HEK293 (cell line): ENCODE measurements at regions not wholly inside any gene's neighbourhood (a gene's known extent, or its start where the extent isn't known, plus 50 kb on each side); places are given as distances from the start of the nearest gene placed in this dataset.

Experiments used
- CTCF ChIA-PET: fragments of 350-600 bp; formaldehyde crosslinking; extraction: SDS; loops from one replicate; lab custom pipeline; 2021; ENCODE audit warnings: antibody characterized with exemption; lab: Yijun Ruan, JAX
- POLR2A ChIA-PET: fragments of 300-600 bp; formaldehyde crosslinking; extraction: SDS; loops from one replicate; lab custom pipeline; 2020; ENCODE audit warnings: antibody characterized with exemption, inconsistent platforms; lab: Yijun Ruan, JAX
- H3K27ac ChIP-seq: fragments of 200-500 bp; sonication (Bioruptor generic); 2 replicates; pipeline ENCODE4 v1.5.1; 2014; ENCODE audit warnings: low read depth, low read length, control low read depth, inconsistent platforms; ENCODE audit errors: extremely low read depth
- H3K36me3 ChIP-seq, 2 experiments: fragments of 200-500 bp in 1 of 2; sonication (Bioruptor generic) in 1 of 2; 1 replicate in 1 of 2; 2 replicates in 1 of 2; pipeline ENCODE4 v1.5.1; 2014 to 2017; ENCODE audit warnings: inconsistent platforms in 2 of 2, low read length in 2 of 2; ENCODE audit not compliant: control insufficient read depth in 2 of 2, insufficient read depth in 1 of 2
- H3K4me1 ChIP-seq: fragments of 200-500 bp; sonication (Bioruptor generic); 2 replicates; pipeline ENCODE4 v1.5.1; 2014; ENCODE audit warnings: mild to moderate bottlenecking, low read length, inconsistent platforms; ENCODE audit not compliant: control insufficient read depth, insufficient read depth
- H3K4me3 ChIP-seq: 2 replicates; pipeline ENCODE4 v1.5.1; 2011; ENCODE audit warnings: low read depth, mild to moderate bottlenecking, control low read depth, low read length, moderate library complexity
- H3K9me3 ChIP-seq: fragments of 200-500 bp; sonication (Bioruptor generic); 2 replicates; pipeline ENCODE4 v1.5.1; 2014; ENCODE audit warnings: low read depth, low read length, inconsistent platforms; ENCODE audit not compliant: control insufficient read depth, insufficient read depth
- HOXC10 ChIP-seq: sonication (generic); formaldehyde crosslinking; IDR thresholded peaks from 2 replicates; pipeline ENCODE4 v1.8.1; 2023; ENCODE audit warnings: mild to moderate bottlenecking, missing genetic modification reagents
- KLF7 ChIP-seq: fragments of 450-650 bp; formaldehyde crosslinking; IDR thresholded peaks from 2 replicates; pipeline ENCODE4 v1.5.1; 2016; ENCODE audit warnings: missing biosample characterization, missing genetic modification characterization, borderline replicate concordance
- PRDM1 ChIP-seq: fragments of 450-650 bp; formaldehyde crosslinking; IDR thresholded peaks from 2 replicates; pipeline ENCODE4; 2016; ENCODE audit warnings: missing biosample characterization, missing genetic modification characterization
- REST ChIP-seq: fragments of 450-650 bp; formaldehyde crosslinking; IDR thresholded peaks from 2 replicates; pipeline ENCODE4 v1.5.1; 2016; ENCODE audit warnings: missing biosample characterization, missing genetic modification characterization
- ZBTB48 ChIP-seq: fragments of 450-650 bp; formaldehyde crosslinking; IDR thresholded peaks from 2 replicates; pipeline ENCODE4 v1.5.1; 2016; ENCODE audit warnings: missing biosample characterization, missing genetic modification characterization
- ZFP41 ChIP-seq: fragments of 450-650 bp; formaldehyde crosslinking; IDR thresholded peaks from 2 replicates; pipeline ENCODE4 v1.5.1; 2016; ENCODE audit warnings: missing biosample characterization, missing genetic modification characterization, borderline replicate concordance
- ZNF157 ChIP-seq: fragments of 450-650 bp; formaldehyde crosslinking; IDR thresholded peaks from 2 replicates; pipeline ENCODE4 v1.5.1; 2016; ENCODE audit warnings: missing biosample characterization, missing genetic modification characterization
- ZNF221 ChIP-seq: fragments of 450-650 bp; formaldehyde crosslinking; IDR thresholded peaks from 2 replicates; pipeline ENCODE4 v1.5.1; 2017; ENCODE audit warnings: missing biosample characterization, missing genetic modification characterization, borderline replicate concordance
- ZNF248 ChIP-seq: fragments of 450-650 bp; formaldehyde crosslinking; IDR thresholded peaks from 2 replicates; pipeline ENCODE4 v1.5.1; 2017; ENCODE audit warnings: missing biosample characterization, missing genetic modification characterization
- ZNF280C ChIP-seq: fragments of 450-650 bp; formaldehyde crosslinking; IDR thresholded peaks from 2 replicates; pipeline ENCODE4 v1.5.1; 2016; ENCODE audit warnings: missing biosample characterization, missing genetic modification characterization
- ZNF280D ChIP-seq: fragments of 450-650 bp; formaldehyde crosslinking; IDR thresholded peaks from 2 replicates; pipeline ENCODE4 v1.5.1; 2016; ENCODE audit warnings: missing biosample characterization, missing genetic modification characterization
- ZNF391 ChIP-seq: fragments of 450-650 bp; formaldehyde crosslinking; IDR thresholded peaks from 2 replicates; pipeline ENCODE4 v1.5.1; 2016; ENCODE audit warnings: low read depth, missing biosample characterization, missing genetic modification characterization, borderline replicate concordance
- ZNF433 ChIP-seq: fragments of 450-650 bp; formaldehyde crosslinking; IDR thresholded peaks from 2 replicates; pipeline ENCODE4 v1.5.1; 2016; ENCODE audit warnings: missing biosample characterization, missing genetic modification characterization, low read depth
- ZNF501 ChIP-seq: fragments of 450-650 bp; formaldehyde crosslinking; IDR thresholded peaks from 2 replicates; pipeline ENCODE4 v1.5.1; 2016; ENCODE audit warnings: missing biosample characterization, missing genetic modification characterization
- ZNF518A ChIP-seq: fragments of 450-650 bp; formaldehyde crosslinking; conservative IDR thresholded peaks from 2 replicates; pipeline ENCODE4 v1.5.1; 2016; ENCODE audit warnings: low read depth, missing biosample characterization, missing genetic modification characterization
- ZNF560 ChIP-seq: fragments of 450-650 bp; formaldehyde crosslinking; IDR thresholded peaks from 2 replicates; pipeline ENCODE4 v1.5.1; 2017; ENCODE audit warnings: missing biosample characterization, missing genetic modification characterization, borderline replicate concordance
- ZNF561 ChIP-seq: fragments of 450-650 bp; IDR thresholded peaks from 2 replicates; pipeline ENCODE4 v1.5.1; 2018; ENCODE audit warnings: missing biosample characterization, missing genetic modification characterization, borderline replicate concordance
- ZNF629 ChIP-seq: fragments of 450-650 bp; formaldehyde crosslinking; IDR thresholded peaks from 2 replicates; pipeline ENCODE4 v1.5.1; 2017; ENCODE audit warnings: missing biosample characterization, missing genetic modification characterization
- ZNF747 ChIP-seq: fragments of 450-650 bp; formaldehyde crosslinking; IDR thresholded peaks from 2 replicates; pipeline ENCODE4 v1.5.1; 2016; ENCODE audit warnings: missing biosample characterization, missing genetic modification characterization
- TF ChIP-seq, protein P1 (sequence below): fragments of 450-650 bp; formaldehyde crosslinking; IDR thresholded peaks from 2 replicates; pipeline ENCODE4 v1.5.1; 2017; ENCODE audit warnings: missing biosample characterization, missing genetic modification characterization

DNA sequence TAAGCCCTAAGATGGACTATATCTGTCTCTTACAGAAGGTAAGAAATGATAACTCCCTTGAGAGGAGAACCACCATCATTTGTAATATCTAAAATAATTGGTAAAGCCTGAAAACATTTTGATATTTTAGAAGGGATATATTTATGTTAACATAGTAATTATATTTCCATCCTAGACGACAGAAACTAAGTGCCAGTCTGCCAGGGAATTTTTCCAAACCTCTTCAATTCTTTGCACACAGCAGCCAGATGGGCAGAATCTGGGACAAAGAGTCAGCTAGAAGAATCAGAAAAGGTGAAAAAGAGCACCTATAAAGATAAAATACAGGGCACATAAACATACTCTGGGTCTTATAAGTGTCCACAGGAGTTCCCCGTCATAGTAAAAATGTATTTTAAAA lies 70.0 kb upstream of the CBLB start (continued):
- no peak for TF ChIP-seq ZNF560 (tag by site-specific recombination)

GRCh38 chr3:105944276-105944675 lies 75.5 kb upstream of the CBLB start:
- ChIA-PET CTCF (no interaction called here), POLR2A (no interaction called here)
- no peaks in the 10 kb centered on the region for H3K36me3 ChIP-seq
- TF ChIP-seq REST (tag by site-specific recombination) = no peak
- no peak for TF ChIP-seq ZNF221 (tag by site-specific recombination)
- no peak for TF ChIP-seq ZNF157
- TF ChIP-seq ZNF248 (tag by site-specific recombination) = no peak
- TF ChIP-seq, protein P1, sequence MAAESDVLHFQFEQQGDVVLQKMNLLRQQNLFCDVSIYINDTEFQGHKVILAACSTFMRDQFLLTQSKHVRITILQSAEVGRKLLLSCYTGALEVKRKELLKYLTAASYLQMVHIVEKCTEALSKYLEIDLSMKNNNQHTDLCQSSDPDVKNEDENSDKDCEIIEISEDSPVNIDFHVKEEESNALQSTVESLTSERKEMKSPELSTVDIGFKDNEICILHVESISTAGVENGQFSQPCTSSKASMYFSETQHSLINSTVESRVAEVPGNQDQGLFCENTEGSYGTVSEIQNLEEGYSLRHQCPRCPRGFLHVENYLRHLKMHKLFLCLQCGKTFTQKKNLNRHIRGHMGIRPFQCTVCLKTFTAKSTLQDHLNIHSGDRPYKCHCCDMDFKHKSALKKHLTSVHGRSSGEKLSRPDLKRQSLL = no peak
- no peak for TF ChIP-seq ZNF629 (tag by site-specific recombination)
- TF ChIP-seq ZNF561 (tag by site-specific recombination) = no peak
- TF ChIP-seq KLF7 (tag by site-specific recombination) = no peak
- no peak for TF ChIP-seq ZNF391
- TF ChIP-seq ZNF501 = no peak
- no peak for TF ChIP-seq ZNF747 (tag by site-specific recombination)
- no peak for TF ChIP-seq ZBTB48 (tag by site-specific recombination)
- no peak for TF ChIP-seq ZNF280C (tag by site-specific recombination)
- no peak for TF ChIP-seq ZNF280D (tag by site-specific recombination)
- TF ChIP-seq ZNF518A (tag by site-specific recombination) = no peak
- no peak for TF ChIP-seq PRDM1 (tag by site-specific recombination)
- TF ChIP-seq HOXC10 (CRISPR knock-in tag) = no peak
- no peak for TF ChIP-seq ZNF433
- TF ChIP-seq ZFP41 = no peak
- H3K4me3 ChIP-seq = no peak overlapping the region
- no peaks in the 10 kb centered on the region for H3K4me1 ChIP-seq
- no peak overlapping the region for H3K27ac ChIP-seq
- no peaks in the 10 kb centered on the region for H3K9me3 ChIP-seq
